ENCODE measurements at regions not wholly inside any gene's neighbourhood (a gene's known extent, or its start where the extent isn't known, plus 50 kb on each side); places are given as distances from the start of the nearest gene placed in this dataset.

GRCh38 chr3:156615592-156616173, 58.7 kb upstream of the TIPARP start:
- Histone ChIP-seq H3K27ac (peak overlapping the region; percentile 55 to 68), H3K4me3 (no peak overlapping the region), H3K36me3 (ENCODE audit: low read depth, missing control alignments) (no peaks in the 10 kb centered on the region), H3K4me1 (peaks cover 18% of the 10 kb centered on the region), H3K27me3 (no peaks in the 10 kb centered on the region), H3K9me3 (no peaks in the 10 kb centered on the region)
- intact Hi-C loops (cut with DNase I; ENCODE audit: low total_unique reads), result no loop called here
- peak; percentile 54 for DNase-seq
- WGBS, 2 donors, result 30 to 47% methylated on average over 1 of the region's 1 CpG
- TF ChIP-seq POLR2A (IDR thresholded peaks at IDR 0.05), result no peak

GRCh38 chr3:156614642-156615511, 59.5 kb upstream of the TIPARP start:
- H3K27ac ChIP-seq, result peak overlapping the region; percentile 55 to 68
- 80 to 83% methylated on average over 1 of the region's 1 CpG for WGBS, 2 donors
- no peaks in the 10 kb centered on the region for H3K9me3 ChIP-seq
- no peaks in the 10 kb centered on the region for H3K27me3 ChIP-seq
- H3K4me3 ChIP-seq, result no peak overlapping the region
- DNase-seq, result no peak
- peaks cover 18% of the 10 kb centered on the region for H3K4me1 ChIP-seq
- no peak for TF ChIP-seq POLR2A (IDR thresholded peaks at IDR 0.05)
- TF ChIP-seq CTCF (IDR thresholded peaks at IDR 0.05), result no peak
- no peaks in the 10 kb centered on the region for H3K36me3 ChIP-seq (ENCODE audit: low read depth, missing control alignments)
- intact Hi-C loops (cut with DNase I; ENCODE audit: low total_unique reads), result no loop called here

- Histone ChIP-seq H3K36me3 (ENCODE audit: low read depth, missing control alignments) (no peaks in the 10 kb centered on the region), H3K4me3 (no peak overlapping the region), H3K27me3 (no peaks in the 10 kb centered on the region), H3K27ac (no peak overlapping the region), H3K4me1 (peaks cover 18% of the 10 kb centered on the region), H3K9me3 (no peaks in the 10 kb centered on the region)
- intact Hi-C loops (cut with DNase I; ENCODE audit: low total_unique reads), result no loop called here
- no peak for DNase-seq
- no peak for TF ChIP-seq POLR2A (IDR thresholded peaks at IDR 0.05)
Measured at GRCh38 chr3:156612903-156613302, 58.0 kb upstream of the SSR3 start.

GRCh38 chr3:156611870-156612494, 57.1 kb upstream of the SSR3 start:
- H3K36me3 ChIP-seq (ENCODE audit: low read depth, missing control alignments), result no peaks in the 10 kb centered on the region
- no peak for DNase-seq
- H3K4me3 ChIP-seq, result no peak overlapping the region
- no peak overlapping the region for H3K27ac ChIP-seq
- no peaks in the 10 kb centered on the region for H3K9me3 ChIP-seq
- H3K27me3 ChIP-seq, result no peaks in the 10 kb centered on the region
- intact Hi-C loops (cut with DNase I; ENCODE audit: low total_unique reads), result no loop called here
- TF ChIP-seq CTCF (IDR thresholded peaks at IDR 0.05) (no peak), POLR2A (IDR thresholded peaks at IDR 0.05) (no peak)
- WGBS, 2 donors, result 70 to 78% methylated on average over 2 of the region's 2 CpGs
- H3K4me1 ChIP-seq, result peaks cover 18% of the 10 kb centered on the region

- TF ChIP-seq CTCF (IDR thresholded peaks at IDR 0.05) (no peak), POLR2A (IDR thresholded peaks at IDR 0.05) (no peak)
- no peak overlapping the region for H3K4me3 ChIP-seq
- no peaks in the 10 kb centered on the region for H3K9me3 ChIP-seq
- intact Hi-C loops (cut with DNase I; ENCODE audit: low total_unique reads), result no loop called here
- no peaks in the 10 kb centered on the region for H3K27me3 ChIP-seq
- H3K27ac ChIP-seq, result no peak overlapping the region
- WGBS, 2 donors, result 65 to 90% methylated on average over 2 of the region's 2 CpGs
- H3K4me1 ChIP-seq, result peaks cover 11% of the 10 kb centered on the region
- DNase-seq, result no peak
- H3K36me3 ChIP-seq (ENCODE audit: low read depth, missing control alignments), result no peaks in the 10 kb centered on the region
Measured at GRCh38 chr3:156610154-156610553, 55.2 kb upstream of the SSR3 start.
